Heart right ventricle (tissue), 16 donors: ENCODE measurements at regions not wholly inside any gene's neighbourhood (a gene's known extent, or its start where the extent isn't known, plus 50 kb on each side); places are given as distances from the start of the nearest gene placed in this dataset.

ENCODE experiments used
- ATAC-seq, 8 donors: fragments of 200-7000 bp; cut with Tn5 transposase; one replicate each; pipeline ENCODE4 v1.9.1; 2020; ENCODE audit warnings: mild to moderate bottlenecking in 8 of 8, moderate library complexity in 8 of 8, moderate number of reproducible peaks in 1 of 8
- DNase-seq, 2 donors: peaks; one replicate each; pipeline ENCODE4 v3.0.0-alpha.2; 2020
- H3K27ac ChIP-seq, 10 donors: fragments of 200-600 bp; sonication (generic) in 2 of 10; one replicate each; pipeline versions ENCODE4 v1.5.0 to v1.8.0; 2020 to 2022; ENCODE audit warnings: mild to moderate bottlenecking in 3 of 10
- H3K27me3 ChIP-seq, 7 donors: fragments of 200-600 bp; one replicate each; pipeline ENCODE4 v1.8.0; 2021 to 2022; ENCODE audit warnings: mild to moderate bottlenecking in 2 of 7
- H3K36me3 ChIP-seq, 9 donors: fragments of 200-600 bp; sonication (generic) in 1 of 9; one replicate each; pipeline versions ENCODE4 v1.5.0 to v1.8.0; 2020 to 2022; ENCODE audit warnings: mild to moderate bottlenecking in 2 of 9
- H3K4me1 ChIP-seq, 9 donors: fragments of 200-600 bp; sonication (generic) in 1 of 9; one replicate each; pipeline versions ENCODE4 v1.5.0 to v1.8.0; 2020 to 2022; ENCODE audit warnings: mild to moderate bottlenecking in 4 of 9
- H3K4me3 ChIP-seq, 10 donors: fragments of 200-600 bp; sonication (generic) in 2 of 10; one replicate each; pipeline versions ENCODE4 v1.5.0 to v1.8.0; 2020 to 2022; ENCODE audit warnings: mild to moderate bottlenecking in 7 of 10, moderate library complexity in 2 of 10
- H3K9me3 ChIP-seq, 11 donors: fragments of 200-600 bp in 10 of 11; sonication (generic) in 2 of 11; one replicate each; pipeline versions ENCODE4 v1.5.0 to v1.8.0; 2013 to 2022; ENCODE audit warnings: mild to moderate bottlenecking in 2 of 11, control low read depth in 1 of 11, moderate library complexity in 1 of 11
- CTCF ChIP-seq, 9 donors: fragments of 200-600 bp; sonication (generic) in 2 of 9; IDR thresholded peaks; one replicate each; pipeline versions ENCODE4 v1.5.0 to v1.8.0; 2021 to 2022; ENCODE audit warnings: antibody characterized with exemption in 9 of 9, mild to moderate bottlenecking in 5 of 9, moderate library complexity in 1 of 9
- WGBS, 2 donors: extraction: QIAGEN DNeasy Blood & Tissue Kit; methylation state at CpG; one replicate each; pipeline ENCODE4 v1.1.7; 2013; ENCODE audit warnings: inconsistent platforms in 1 of 2; 5-methylcytosine and 5-hydroxymethylcytosine counted together
- intact Hi-C, 10 donors: fragments of 100-400 bp; cut with DNase I; formaldehyde crosslinking; loops; one replicate each; pipeline versions ENCODE4 v1.11.1 to v1.14.2; 2022
- donor health status: Arrhythmogenic right ventricular cardiomyopathy.
- donor health status: ischemic (EF 13 %, LVEDD 7.1; RV severe dilation, severe dysfunction).
- donor health status: healthy with polysubstance abuse.
- donor health status: DM: no; HTN: yes; CAD: no.
- donor health status: DM: no; HTN: no; CAD: no.
- donor health status: ischemic (EF 25% LVEDD 6.9; RV normal size, moderate dysfunction).
- donor health status: ischemic (EF 25% LVEDD 5.7; RV mildly dilated, moderate dysfunction).
- donor health status: healthy.
- donor health status: DM: yes; HTN: yes; CAD: no.
- donor health status: Ischemic cardiomyopathy.
- donor health status: ischemic (EF 35%, LVEDD 5.7; RV mildly dilated, moderate dysfunction).
- donor health status: nonischemic (EF 11% LVEDD 7.7; RV severe dilation, severe dysfunction).
- donor health status: DM: yes; HTN: yes; CAD: no.
- donor health status: PGD.
- donor health status: ischemic (EF 29% LVEDD 5.4; RV normal size, mild dysfunction).
- donor health status: nonischemic (EF 23%, LVEDD 6.1; RV moderate dilation, normal function).

DNA sequence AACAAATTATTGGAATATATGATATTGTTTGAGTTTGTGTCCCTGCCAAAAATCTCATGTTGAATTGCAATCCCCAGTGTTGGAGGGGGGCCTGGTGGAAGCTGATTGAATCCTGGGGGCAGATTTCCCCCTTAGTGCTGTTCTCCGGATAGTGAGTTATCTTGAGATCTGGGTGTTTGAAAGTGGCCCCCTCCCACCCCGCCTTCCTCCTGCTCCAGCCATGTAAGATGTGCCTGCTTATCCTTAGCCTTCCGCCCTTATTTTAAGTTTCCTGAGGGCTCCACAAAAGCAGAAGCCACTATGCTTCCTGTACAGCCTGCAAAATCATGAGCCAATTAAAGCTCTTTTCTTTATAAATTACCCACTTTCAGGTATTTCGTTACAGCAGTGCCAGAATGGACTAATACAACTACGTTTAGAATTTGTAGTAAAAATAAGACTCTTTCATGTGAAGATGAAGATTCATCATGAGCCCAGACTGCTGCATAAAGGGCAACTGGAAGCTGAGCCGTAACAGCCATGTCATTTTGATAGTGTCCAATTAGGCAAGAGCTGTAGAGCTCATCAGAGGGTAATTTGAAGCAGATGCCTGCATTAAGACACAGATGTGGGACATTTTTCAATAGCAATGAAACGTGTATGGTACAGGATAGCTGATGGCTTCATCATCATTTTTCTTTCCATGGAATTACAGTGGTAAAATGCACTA, 1007.2 kb downstream of the REEP3 start:
- ATAC-seq: no peak
- no peak for DNase-seq
- no peaks in the 10 kb centered on the region for H3K4me1 ChIP-seq
- no peak overlapping the region for H3K27ac ChIP-seq
- H3K27me3 ChIP-seq: no peaks in the 10 kb centered on the region
- WGBS, 2 donors: 77 to 78% methylated on average over 7 of the region's 7 CpGs
- no peaks in the 10 kb centered on the region for H3K36me3 ChIP-seq
- no peak overlapping the region for H3K4me3 ChIP-seq
- intact Hi-C loops: no loop called here
- no peak for TF ChIP-seq CTCF (IDR thresholded peaks at IDR 0.05)
- H3K9me3 ChIP-seq: no peaks in the 10 kb centered on the region

- 48 to 58% methylated on average over 1 of the region's 1 CpG for WGBS, 2 donors
- DNase-seq (no peak), ATAC-seq (no peak)
- no peaks in the 10 kb centered on the region for H3K4me1 ChIP-seq
- H3K27ac ChIP-seq: no peak overlapping the region
- TF ChIP-seq CTCF (IDR thresholded peaks at IDR 0.05): no peak
- no peaks in the 10 kb centered on the region for H3K36me3 ChIP-seq
- no peaks in the 10 kb centered on the region for H3K9me3 ChIP-seq
- H3K27me3 ChIP-seq: no peaks in the 10 kb centered on the region
- intact Hi-C loops: no loop called here
- no peak overlapping the region for H3K4me3 ChIP-seq
These were observed 1007.8 kb downstream of the REEP3 start for GRCh38 chr10:64529003-64529350.

GRCh38 chr10:64534616-64535015, 1013.4 kb downstream of the REEP3 start:
- TF ChIP-seq CTCF (IDR thresholded peaks at IDR 0.05): no peak
- Histone ChIP-seq H3K4me1 (no peaks in the 10 kb centered on the region), H3K27me3 (no peaks in the 10 kb centered on the region), H3K9me3 (no peaks in the 10 kb centered on the region), H3K4me3 (no peak overlapping the region), H3K27ac (no peak overlapping the region), H3K36me3 (no peaks in the 10 kb centered on the region)
- WGBS, 2 donors: 83% methylated on average over 2 of the region's 2 CpGs
- ATAC-seq (no peak), DNase-seq (no peak)
- intact Hi-C loops: no loop called here

- Histone ChIP-seq H3K36me3 (no peaks in the 10 kb centered on the region), H3K9me3 (no peaks in the 10 kb centered on the region), H3K4me3 (no peak overlapping the region), H3K27me3 (no peaks in the 10 kb centered on the region), H3K4me1 (no peaks in the 10 kb centered on the region), H3K27ac (no peak overlapping the region)
- ATAC-seq: no peak
- intact Hi-C loops: no loop called here
- no peak for DNase-seq
- no peak for TF ChIP-seq CTCF (IDR thresholded peaks at IDR 0.05)
- 87 to 90% methylated on average over 9 of the region's 9 CpGs for WGBS, 2 donors
These were observed 1014.1 kb downstream of the REEP3 start for GRCh38 chr10:64535131-64535867.
